HCT116 (cell line): ENCODE measurements at regions not wholly inside any gene's neighbourhood (a gene's known extent, or its start where the extent isn't known, plus 50 kb on each side); places are given as distances from the start of the nearest gene placed in this dataset.

ENCODE experiments used
- CEBPB ChIP-seq: IDR thresholded peaks from 2 replicates; pipeline ENCODE4 v1.6.1; 2012; ENCODE audit warnings: low read depth
- CTCF ChIP-seq, 3 experiments: fragments of 200-600 bp in 1 of 3; sonication (generic) in 1 of 3; IDR thresholded peaks in 2 of 3; conservative IDR thresholded peaks in 1 of 3; 2 replicates each; pipeline ENCODE4 v1.5.1; 2012 to 2017; ENCODE audit warnings: low read depth in 2 of 3, low read length in 2 of 3, antibody characterized with exemption in 1 of 3, borderline replicate concordance in 1 of 3, control low read depth in 1 of 3, mild to moderate bottlenecking in 1 of 3, mixed read lengths in 1 of 3, mixed run types in 1 of 3, moderate library complexity in 1 of 3; ENCODE audit not compliant: insufficient read depth in 1 of 3
- EZH2 ChIP-seq: fragments of 200-600 bp; sonication (generic); IDR thresholded peaks from 2 replicates; pipeline ENCODE4 v1.6.1; 2017; ENCODE audit warnings: antibody characterized with exemption, mixed run types
- EZH2phosphoT487 ChIP-seq: fragments of 200-600 bp; IDR thresholded peaks from 2 replicates; pipeline ENCODE4 v1.6.1; 2018; ENCODE audit warnings: antibody characterized with exemption, borderline replicate concordance
- POLR2A ChIP-seq: IDR thresholded peaks from 2 replicates; pipeline ENCODE4 v1.7.0; 2011; ENCODE audit warnings: borderline replicate concordance; ENCODE audit not compliant: insufficient read depth, insufficient read length; ENCODE audit errors: extremely low read depth
- POLR2AphosphoS5 ChIP-seq: IDR thresholded peaks from 2 replicates; pipeline ENCODE4 v1.6.1; 2011; ENCODE audit warnings: mild to moderate bottlenecking, low read depth, low read length, moderate library complexity
- SIN3A ChIP-seq: IDR thresholded peaks from 2 replicates; pipeline ENCODE4 v1.6.1; 2012; ENCODE audit warnings: low read depth
- SRF ChIP-seq: IDR thresholded peaks from 2 replicates; pipeline ENCODE4 v1.6.1; 2012; ENCODE audit warnings: low read depth
- YY1 ChIP-seq: IDR thresholded peaks from 2 replicates; pipeline ENCODE4 v1.6.1; 2011; ENCODE audit warnings: low read length, low read depth, moderate library complexity, mild to moderate bottlenecking; ENCODE audit not compliant: insufficient replicate concordance; ENCODE audit errors: extremely low read depth
- ZBTB33 ChIP-seq: IDR thresholded peaks from 2 replicates; pipeline ENCODE4 v1.6.1; 2011; ENCODE audit warnings: mild to moderate bottlenecking, low read length, moderate library complexity; ENCODE audit not compliant: insufficient replicate concordance; ENCODE audit errors: extremely low read depth
- TF ChIP-seq, protein P1 (sequence below): IDR thresholded peaks from 2 replicates; pipeline ENCODE4 v1.6.1; 2012

- TF ChIP-seq SIN3A (no peak), CTCF (IDR thresholded peaks at IDR 0.05 in 2 of 3, conservative IDR thresholded peaks at IDR 0.05 in 1 of 3; ENCODE audit: borderline replicate concordance in 1 of 3, insufficient read depth in 1 of 3, low read depth in 2 of 3, low read length in 2 of 3) (no peak), EZH2 (no peak), ZBTB33 (no peak), YY1 (no peak), CEBPB (no peak), EZH2phosphoT487 (no peak), POLR2AphosphoS5 (no peak), POLR2A (no peak), SRF (no peak)
- TF ChIP-seq, protein P1, sequence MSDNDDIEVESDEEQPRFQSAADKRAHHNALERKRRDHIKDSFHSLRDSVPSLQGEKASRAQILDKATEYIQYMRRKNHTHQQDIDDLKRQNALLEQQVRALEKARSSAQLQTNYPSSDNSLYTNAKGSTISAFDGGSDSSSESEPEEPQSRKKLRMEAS = no peak
Measured at GRCh38 chr16:60407034-60407433, 1629.2 kb downstream of the CDH8 start.
